HepG2 (cell line): ENCODE measurements at regions not wholly inside any gene's neighbourhood (a gene's known extent, or its start where the extent isn't known, plus 50 kb on each side); places are given as distances from the start of the nearest gene placed in this dataset.

Experiments used
- ATAC-seq: fragments of 200-7000 bp; cut with Tn5 transposase; 3 replicates; pipeline ENCODE4 v1.9.1; 2020; ENCODE audit warnings: mild to moderate bottlenecking, moderate library complexity
- BruUV-seq: library from RNA; stranded (reverse); fragments of 400-500 nt; replicated peaks from 2 replicates; lab custom pipeline; 2021; lab: Mats Ljungman, UMichigan
- CTCF ChIA-PET: fragments of 300-600 bp; formaldehyde crosslinking; extraction: SDS; loops from one replicate; lab custom pipeline; 2021; ENCODE audit warnings: low total read pairs, inconsistent platforms, low intra/inter-chr PET ratio; lab: Yijun Ruan, JAX
- POLR2A ChIA-PET: fragments of 350-600 bp; sonication (Branson Sonifier 250); formaldehyde crosslinking; loops from one replicate; lab custom pipeline; 2020; ENCODE audit warnings: antibody characterized with exemption, inconsistent platforms; lab: Yijun Ruan, JAX
- DNase-seq: peaks from one replicate; pipeline ENCODE4 v3.0.0-alpha.2; 2015; ENCODE audit warnings: low spot score
- FAIRE-seq: peaks from 3 replicates; lab custom pipeline; 2011; peaks lifted over from hg19 to GRCh38; lab: Jason Lieb, UNC
- H2AFZ ChIP-seq: one replicate; pipeline ENCODE4 v1.6.1; 2011; ENCODE audit warnings: low read length, inconsistent platforms
- H3K27ac ChIP-seq: fragments of 300-600 bp; 3 replicates; pipeline ENCODE4 v1.8.0; 2011; ENCODE audit warnings: mixed run types, mild to moderate bottlenecking, mixed read lengths, low read length, inconsistent platforms; ENCODE audit not compliant: insufficient read depth; ENCODE audit errors: extremely low read length
- H3K27me3 ChIP-seq, 2 experiments: fragments of 200-600 bp in 1 of 2; 2 replicates in 1 of 2; 3 replicates in 1 of 2; pipeline versions ENCODE4 v1.6.0 to v1.8.0; 2011; ENCODE audit warnings: low read length in 2 of 2, mild to moderate bottlenecking in 2 of 2, moderate library complexity in 2 of 2, inconsistent platforms in 1 of 2; ENCODE audit not compliant: insufficient read depth in 2 of 2, control insufficient read depth in 1 of 2
- H3K36me3 ChIP-seq, 2 experiments: fragments of 200-600 bp in 1 of 2; replicated peaks in 1 of 2; 2 replicates in 1 of 2; 3 replicates in 1 of 2; pipeline versions ENCODE4 v1.5.1 to v1.8.0; 2011; ENCODE audit warnings: low read length in 2 of 2, inconsistent platforms in 1 of 2; ENCODE audit not compliant: insufficient read depth in 2 of 2, control insufficient read depth in 1 of 2
- H3K4me1 ChIP-seq: 2 replicates; pipeline ENCODE4 v1.5.1; 2012; ENCODE audit warnings: low read length, inconsistent platforms; ENCODE audit not compliant: insufficient read depth
- H3K4me2 ChIP-seq: 2 replicates; pipeline ENCODE4 v1.6.0; 2011; ENCODE audit warnings: low read depth, low read length, inconsistent platforms
- H3K4me3 ChIP-seq, 3 experiments: fragments of 200-600 bp in 1 of 3; sonication (generic), shearing (Covaris generic) in 1 of 3; replicated peaks in 1 of 3; 2 replicates each; pipeline ENCODE4 v1.5.1; 2011 to 2016; ENCODE audit warnings: low read length in 3 of 3, inconsistent platforms in 2 of 3, low read depth in 2 of 3, mild to moderate bottlenecking in 2 of 3, control low read depth in 1 of 3, mixed read lengths in 1 of 3; ENCODE audit not compliant: insufficient read depth in 1 of 3
- H3K79me2 ChIP-seq: one replicate; pipeline ENCODE4 v1.6.1; 2011; ENCODE audit warnings: low read length, inconsistent platforms; ENCODE audit not compliant: insufficient read depth
- H3K9ac ChIP-seq: 2 replicates; pipeline ENCODE4 v1.6.0; 2011; ENCODE audit warnings: mild to moderate bottlenecking, low read depth, low read length, inconsistent platforms; ENCODE audit not compliant: insufficient read depth
- H3K9me3 ChIP-seq: 2 replicates; pipeline ENCODE4 v1.5.1; 2012; ENCODE audit warnings: mild to moderate bottlenecking, low read length
- H4K20me1 ChIP-seq: 2 replicates; pipeline ENCODE4 v1.6.0; 2011; ENCODE audit warnings: inconsistent platforms, mild to moderate bottlenecking, low read length, moderate library complexity; ENCODE audit not compliant: insufficient read depth
- DPF2 ChIP-seq: sonication (generic); formaldehyde crosslinking; IDR thresholded peaks from 2 replicates; pipeline ENCODE4 v1.4.0; 2020; ENCODE audit warnings: mild to moderate bottlenecking, low read depth, missing genetic modification reagents, borderline replicate concordance
- NR2C2 ChIP-seq: sonication (generic); formaldehyde crosslinking; IDR thresholded peaks from 2 replicates; pipeline ENCODE4 v1.4.0; 2020; ENCODE audit warnings: missing genetic modification reagents, mild to moderate bottlenecking, moderate library complexity, borderline replicate concordance
- POLR2AphosphoS2 ChIP-seq: IDR thresholded peaks from 2 replicates; pipeline ENCODE4 v1.6.1; 2011; ENCODE audit warnings: low read depth, low read length, improper control_type of control experiment
- RAD51 ChIP-seq: fragments of 450-650 bp; IDR thresholded peaks from 2 replicates; pipeline ENCODE4 v1.6.1; 2016; ENCODE audit warnings: borderline replicate concordance
- RFX1 ChIP-seq: fragments of 450-650 bp; IDR thresholded peaks from 2 replicates; pipeline ENCODE4 v1.6.1; 2017
- SNRNP70 ChIP-seq: fragments of 200-400 bp; formaldehyde crosslinking; IDR thresholded peaks from 2 replicates; pipeline ENCODE4 v1.6.1; 2017; ENCODE audit warnings: mild to moderate bottlenecking, low read depth, low read length, moderate library complexity
- SPEN ChIP-seq: sonication (generic); formaldehyde crosslinking; IDR thresholded peaks from 2 replicates; pipeline ENCODE4 v1.5.1; 2020; ENCODE audit warnings: low read depth, mild to moderate bottlenecking, missing genetic modification reagents
- ZKSCAN1 ChIP-seq: fragments of 150-350 bp; IDR thresholded peaks from 2 replicates; pipeline ENCODE4 v1.6.1; 2014; ENCODE audit warnings: low read length
- ZNF296 ChIP-seq: sonication (generic); formaldehyde crosslinking; conservative IDR thresholded peaks from 2 replicates; pipeline ENCODE4 v1.5.0; 2020; ENCODE audit warnings: mild to moderate bottlenecking, missing genetic modification reagents
- ZNF577 ChIP-seq: sonication (generic); formaldehyde crosslinking; IDR thresholded peaks from 2 replicates; pipeline ENCODE4 v1.4.0; 2020; ENCODE audit warnings: mild to moderate bottlenecking, low read depth, missing genetic modification reagents, borderline replicate concordance
- WGBS: methylation state at CpG from one replicate; pipeline ENCODE4 v1.1.6; 2017; ENCODE audit warnings: low lambda C conversion rate; 5-methylcytosine and 5-hydroxymethylcytosine counted together
- in situ Hi-C: cut with HindIII; loops from 2 replicates; pipeline ENCODE4 v1.10.0; 2017; ENCODE audit warnings: low pct_unique_long_range_greater_than_20kb; ENCODE audit not compliant: extremely low pct_ligation_motif_present
- intact Hi-C: fragments of 100-400 bp; cut with micrococcal nuclease; formaldehyde crosslinking; loops from one replicate; pipeline ENCODE4 v1.10.0; 2022; ENCODE audit not compliant: unreplicated experiment
- TF ChIP-seq, protein P1 (sequence below): sonication (generic); formaldehyde crosslinking; IDR thresholded peaks from 2 replicates; pipeline ENCODE4 v1.5.1; 2020; ENCODE audit warnings: missing genetic modification reagents, mild to moderate bottlenecking, borderline replicate concordance
- TF ChIP-seq, protein P2 (sequence below): sonication (generic); formaldehyde crosslinking; IDR thresholded peaks from 2 replicates; pipeline ENCODE4 v1.5.1; 2020; ENCODE audit warnings: mild to moderate bottlenecking, missing genetic modification reagents, moderate library complexity
- TF ChIP-seq, protein P3 (sequence below): sonication (generic); formaldehyde crosslinking; conservative IDR thresholded peaks from 2 replicates; pipeline ENCODE4 v1.4.0; 2020; ENCODE audit warnings: missing genetic modification reagents
- TF ChIP-seq, protein P4 (sequence below): sonication (generic); formaldehyde crosslinking; IDR thresholded peaks from 2 replicates; pipeline ENCODE4 v1.5.0; 2020; ENCODE audit warnings: mild to moderate bottlenecking, missing genetic modification reagents

DNA sequence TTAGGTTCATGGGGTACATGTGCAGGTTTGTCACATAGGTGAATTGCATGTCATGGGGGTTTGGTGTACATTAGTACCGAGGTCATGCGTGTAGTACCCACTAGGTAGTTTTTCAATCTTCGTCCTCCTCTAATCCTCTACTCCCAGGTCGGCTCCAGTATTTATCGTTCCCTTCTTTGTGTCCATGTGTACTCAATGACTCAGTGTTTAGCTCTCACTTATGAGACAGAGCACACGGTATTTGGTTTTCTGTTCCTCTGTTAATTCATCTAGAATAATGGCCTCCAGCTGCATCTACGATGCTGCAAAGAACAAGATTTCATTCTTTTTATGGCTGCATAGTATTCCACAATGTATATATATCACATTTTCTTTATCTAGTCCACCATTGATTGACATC, 850.9 kb upstream of the MDGA2 start:
- Histone ChIP-seq H4K20me1 (no peaks in the 10 kb centered on the region), H3K36me3 (no peaks in the 10 kb centered on the region)
- DNase-seq, result no peak
- in situ Hi-C loops, result no loop called here
- BruUV-seq, result no TSS peak
- no peak for TF ChIP-seq ZKSCAN1
- TF ChIP-seq, protein P1, sequence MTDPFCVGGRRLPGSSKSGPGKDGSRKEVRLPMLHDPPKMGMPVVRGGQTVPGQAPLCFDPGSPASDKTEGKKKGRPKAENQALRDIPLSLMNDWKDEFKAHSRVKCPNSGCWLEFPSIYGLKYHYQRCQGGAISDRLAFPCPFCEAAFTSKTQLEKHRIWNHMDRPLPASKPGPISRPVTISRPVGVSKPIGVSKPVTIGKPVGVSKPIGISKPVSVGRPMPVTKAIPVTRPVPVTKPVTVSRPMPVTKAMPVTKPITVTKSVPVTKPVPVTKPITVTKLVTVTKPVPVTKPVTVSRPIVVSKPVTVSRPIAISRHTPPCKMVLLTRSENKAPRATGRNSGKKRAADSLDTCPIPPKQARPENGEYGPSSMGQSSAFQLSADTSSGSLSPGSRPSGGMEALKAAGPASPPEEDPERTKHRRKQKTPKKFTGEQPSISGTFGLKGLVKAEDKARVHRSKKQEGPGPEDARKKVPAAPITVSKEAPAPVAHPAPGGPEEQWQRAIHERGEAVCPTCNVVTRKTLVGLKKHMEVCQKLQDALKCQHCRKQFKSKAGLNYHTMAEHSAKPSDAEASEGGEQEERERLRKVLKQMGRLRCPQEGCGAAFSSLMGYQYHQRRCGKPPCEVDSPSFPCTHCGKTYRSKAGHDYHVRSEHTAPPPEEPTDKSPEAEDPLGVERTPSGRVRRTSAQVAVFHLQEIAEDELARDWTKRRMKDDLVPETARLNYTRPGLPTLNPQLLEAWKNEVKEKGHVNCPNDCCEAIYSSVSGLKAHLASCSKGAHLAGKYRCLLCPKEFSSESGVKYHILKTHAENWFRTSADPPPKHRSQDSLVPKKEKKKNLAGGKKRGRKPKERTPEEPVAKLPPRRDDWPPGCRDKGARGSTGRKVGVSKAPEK (CRISPR knock-in tag), result no peak
- TF ChIP-seq POLR2AphosphoS2, result no peak
- no peak for TF ChIP-seq ZNF577 (CRISPR knock-in tag)
- TF ChIP-seq NR2C2 (CRISPR knock-in tag), result no peak
- no peak for TF ChIP-seq SNRNP70
- TF ChIP-seq, protein P2, sequence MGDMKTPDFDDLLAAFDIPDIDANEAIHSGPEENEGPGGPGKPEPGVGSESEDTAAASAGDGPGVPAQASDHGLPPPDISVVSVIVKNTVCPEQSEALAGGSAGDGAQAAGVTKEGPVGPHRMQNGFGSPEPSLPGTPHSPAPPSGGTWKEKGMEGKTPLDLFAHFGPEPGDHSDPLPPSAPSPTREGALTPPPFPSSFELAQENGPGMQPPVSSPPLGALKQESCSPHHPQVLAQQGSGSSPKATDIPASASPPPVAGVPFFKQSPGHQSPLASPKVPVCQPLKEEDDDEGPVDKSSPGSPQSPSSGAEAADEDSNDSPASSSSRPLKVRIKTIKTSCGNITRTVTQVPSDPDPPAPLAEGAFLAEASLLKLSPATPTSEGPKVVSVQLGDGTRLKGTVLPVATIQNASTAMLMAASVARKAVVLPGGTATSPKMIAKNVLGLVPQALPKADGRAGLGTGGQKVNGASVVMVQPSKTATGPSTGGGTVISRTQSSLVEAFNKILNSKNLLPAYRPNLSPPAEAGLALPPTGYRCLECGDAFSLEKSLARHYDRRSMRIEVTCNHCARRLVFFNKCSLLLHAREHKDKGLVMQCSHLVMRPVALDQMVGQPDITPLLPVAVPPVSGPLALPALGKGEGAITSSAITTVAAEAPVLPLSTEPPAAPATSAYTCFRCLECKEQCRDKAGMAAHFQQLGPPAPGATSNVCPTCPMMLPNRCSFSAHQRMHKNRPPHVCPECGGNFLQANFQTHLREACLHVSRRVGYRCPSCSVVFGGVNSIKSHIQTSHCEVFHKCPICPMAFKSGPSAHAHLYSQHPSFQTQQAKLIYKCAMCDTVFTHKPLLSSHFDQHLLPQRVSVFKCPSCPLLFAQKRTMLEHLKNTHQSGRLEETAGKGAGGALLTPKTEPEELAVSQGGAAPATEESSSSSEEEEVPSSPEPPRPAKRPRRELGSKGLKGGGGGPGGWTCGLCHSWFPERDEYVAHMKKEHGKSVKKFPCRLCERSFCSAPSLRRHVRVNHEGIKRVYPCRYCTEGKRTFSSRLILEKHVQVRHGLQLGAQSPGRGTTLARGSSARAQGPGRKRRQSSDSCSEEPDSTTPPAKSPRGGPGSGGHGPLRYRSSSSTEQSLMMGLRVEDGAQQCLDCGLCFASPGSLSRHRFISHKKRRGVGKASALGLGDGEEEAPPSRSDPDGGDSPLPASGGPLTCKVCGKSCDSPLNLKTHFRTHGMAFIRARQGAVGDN, result no peak
- no peak for TF ChIP-seq RAD51
- TF ChIP-seq DPF2 (CRISPR knock-in tag), result no peak
- TF ChIP-seq, protein P3, sequence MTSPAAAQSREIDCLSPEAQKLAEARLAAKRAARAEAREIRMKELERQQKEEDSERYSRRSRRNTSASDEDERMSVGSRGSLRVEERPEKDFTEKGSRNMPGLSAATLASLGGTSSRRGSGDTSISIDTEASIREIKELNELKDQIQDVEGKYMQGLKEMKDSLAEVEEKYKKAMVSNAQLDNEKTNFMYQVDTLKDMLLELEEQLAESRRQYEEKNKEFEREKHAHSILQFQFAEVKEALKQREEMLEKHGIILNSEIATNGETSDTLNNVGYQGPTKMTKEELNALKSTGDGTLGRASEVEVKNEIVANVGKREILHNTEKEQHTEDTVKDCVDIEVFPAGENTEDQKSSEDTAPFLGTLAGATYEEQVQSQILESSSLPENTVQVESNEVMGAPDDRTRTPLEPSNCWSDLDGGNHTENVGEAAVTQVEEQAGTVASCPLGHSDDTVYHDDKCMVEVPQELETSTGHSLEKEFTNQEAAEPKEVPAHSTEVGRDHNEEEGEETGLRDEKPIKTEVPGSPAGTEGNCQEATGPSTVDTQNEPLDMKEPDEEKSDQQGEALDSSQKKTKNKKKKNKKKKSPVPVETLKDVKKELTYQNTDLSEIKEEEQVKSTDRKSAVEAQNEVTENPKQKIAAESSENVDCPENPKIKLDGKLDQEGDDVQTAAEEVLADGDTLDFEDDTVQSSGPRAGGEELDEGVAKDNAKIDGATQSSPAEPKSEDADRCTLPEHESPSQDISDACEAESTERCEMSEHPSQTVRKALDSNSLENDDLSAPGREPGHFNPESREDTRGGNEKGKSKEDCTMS (CRISPR knock-in tag), result no peak
- TF ChIP-seq RFX1, result no peak
- TF ChIP-seq ZNF296 (CRISPR knock-in tag), result no peak
- TF ChIP-seq SPEN, result no peak
- TF ChIP-seq, protein P4, sequence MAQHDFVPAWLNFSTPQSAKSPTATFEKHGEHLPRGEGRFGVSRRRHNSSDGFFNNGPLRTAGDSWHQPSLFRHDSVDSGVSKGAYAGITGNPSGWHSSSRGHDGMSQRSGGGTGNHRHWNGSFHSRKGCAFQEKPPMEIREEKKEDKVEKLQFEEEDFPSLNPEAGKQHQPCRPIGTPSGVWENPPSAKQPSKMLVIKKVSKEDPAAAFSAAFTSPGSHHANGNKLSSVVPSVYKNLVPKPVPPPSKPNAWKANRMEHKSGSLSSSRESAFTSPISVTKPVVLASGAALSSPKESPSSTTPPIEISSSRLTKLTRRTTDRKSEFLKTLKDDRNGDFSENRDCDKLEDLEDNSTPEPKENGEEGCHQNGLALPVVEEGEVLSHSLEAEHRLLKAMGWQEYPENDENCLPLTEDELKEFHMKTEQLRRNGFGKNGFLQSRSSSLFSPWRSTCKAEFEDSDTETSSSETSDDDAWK (CRISPR knock-in tag), result no peak
- TF ChIP-seq, all 625 proteins: peak for 0
- H3K9me3 ChIP-seq, result peaks cover 73% of the 10 kb centered on the region
- CTCF ChIA-PET, result no interaction called here
- H3K27me3 ChIP-seq, result no peaks in the 10 kb centered on the region
- intact Hi-C loops, result no loop called here
- no peak overlapping the region for H3K27ac ChIP-seq
- H3K4me3 ChIP-seq, result no peak overlapping the region
- FAIRE-seq, result no peak
- no peak overlapping the region for H2AFZ ChIP-seq
- ATAC-seq, result no peak
- whole genome bisulfite sequencing, result 2% methylated on average over 7 of the region's 7 CpGs
- H3K79me2 ChIP-seq, result no peaks in the 10 kb centered on the region
- H3K9ac ChIP-seq, result no peak overlapping the region
- H3K4me1 ChIP-seq, result no peaks in the 10 kb centered on the region
- POLR2A ChIA-PET, result no interaction called here
- H3K4me2 ChIP-seq, result no peak overlapping the region
